ENCODE measurements at regions not wholly inside any gene's neighbourhood (a gene's known extent, or its start where the extent isn't known, plus 50 kb on each side); places are given as distances from the start of the nearest gene placed in this dataset.

DNA sequence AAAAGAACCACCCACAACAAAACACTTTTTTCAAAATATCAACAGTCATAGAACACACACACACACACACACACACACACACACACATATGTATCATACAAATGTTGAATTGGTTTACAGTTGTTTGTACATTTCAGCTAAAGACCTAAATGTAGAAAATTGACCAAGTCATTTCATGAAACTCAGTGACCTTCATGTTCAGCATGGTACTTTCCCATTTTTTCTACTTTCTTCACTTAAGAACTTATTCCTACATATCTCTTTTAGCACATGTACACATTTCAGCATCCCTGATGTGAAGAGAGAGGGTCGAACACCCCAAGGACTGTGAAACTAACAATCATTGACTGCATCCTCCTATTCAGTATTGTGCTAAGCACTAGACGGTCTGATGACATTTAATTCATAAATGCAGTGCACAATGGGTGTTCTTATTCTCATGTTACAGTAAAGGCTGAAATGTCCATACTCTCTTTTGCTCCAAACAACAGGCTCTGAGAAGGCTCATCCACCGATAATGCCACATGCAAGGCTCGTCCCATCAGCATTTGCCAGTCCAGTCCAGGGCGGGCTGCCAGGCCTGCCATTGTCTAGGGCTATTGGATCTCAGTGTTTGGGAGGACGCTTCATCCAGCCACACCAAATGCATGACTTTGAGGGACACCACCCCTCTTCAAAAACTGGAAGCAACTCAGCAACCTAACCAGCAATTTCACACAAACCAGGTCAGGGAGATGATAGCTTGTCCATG lies 150.1 kb upstream of the RUNX1 start:
- TF ChIP-seq POLR2A (IDR thresholded peaks at IDR 0.05; ENCODE audit: low read depth, low read length) (no peak), POLR2AphosphoS5 (IDR thresholded peaks at IDR 0.05; ENCODE audit: low read depth, low read length) (no peak), TAF1 (IDR thresholded peaks at IDR 0.05; ENCODE audit: borderline replicate concordance, low read depth, low read length) (no peak)

Measured in GM12892 (cell line).